ENCODE measurements at regions not wholly inside any gene's neighbourhood (a gene's known extent, or its start where the extent isn't known, plus 50 kb on each side); places are given as distances from the start of the nearest gene placed in this dataset.

DNA sequence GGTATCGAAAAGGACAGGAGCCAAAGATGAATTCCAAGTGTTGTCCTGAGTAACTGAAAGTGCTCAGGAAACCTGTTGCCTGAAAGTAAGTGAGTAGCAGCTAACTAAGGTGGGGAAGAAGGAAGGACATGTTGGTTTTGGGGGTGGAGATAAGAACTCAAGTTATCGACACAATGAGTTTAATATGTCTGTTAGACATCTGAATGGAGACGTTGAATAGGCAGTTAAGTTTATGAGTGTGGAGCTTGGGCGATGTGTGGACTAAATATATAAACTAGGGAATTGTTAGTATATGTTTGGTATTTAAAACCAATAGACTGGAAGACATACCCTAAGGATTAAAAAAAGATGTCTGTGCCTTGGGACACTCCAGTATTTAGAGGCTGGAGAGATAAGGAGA, 82.7 kb upstream of the ASIC2 start:
- 82% methylated on average over 4 of the region's 4 CpGs for WGBS (ENCODE audit: insufficient coverage)

DNA sequence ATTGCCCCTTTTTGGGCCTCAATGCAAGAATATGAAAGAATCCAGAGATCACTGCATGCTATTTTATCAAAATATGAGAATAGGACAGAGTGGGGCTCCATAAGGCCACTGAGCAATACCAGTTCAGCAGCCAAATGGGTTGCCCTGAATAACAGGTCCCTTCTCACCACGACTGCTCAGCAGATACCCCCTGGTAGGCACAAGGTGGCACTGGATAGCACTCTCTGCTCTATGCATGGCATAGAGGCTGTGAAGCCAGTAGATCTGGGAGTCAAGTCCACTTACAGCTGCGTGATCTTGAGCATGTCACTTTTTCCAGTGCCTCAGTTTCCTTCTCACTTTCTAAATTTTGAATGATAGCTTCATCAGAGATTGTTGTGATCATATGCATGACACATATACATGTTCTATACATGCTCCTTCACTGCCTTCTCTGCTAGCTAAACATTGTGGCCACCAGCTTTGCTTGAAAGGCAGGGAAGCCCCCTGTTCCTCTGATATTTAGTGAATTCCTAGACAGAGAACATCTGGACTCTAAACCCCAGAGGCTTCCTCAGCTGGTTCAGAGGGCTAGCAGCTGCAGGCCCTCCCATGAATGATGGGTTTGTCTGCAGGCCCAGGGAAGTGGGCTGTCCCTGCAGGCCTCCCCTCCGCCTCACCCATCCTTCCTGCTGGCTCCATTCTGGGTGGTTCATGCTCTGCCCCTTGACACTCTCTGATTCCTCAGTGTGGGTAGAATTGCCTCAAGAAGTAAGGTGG, 84.9 kb upstream of the ASIC2 start:
- H3K4me2 ChIP-seq (replicated peaks; ENCODE audit: low read depth, low read length, poor library complexity, severe bottlenecking) = no peak overlapping the region
- DNase-seq (no peak), ATAC-seq (ENCODE audit: low read depth) (no peak)
- Mint-ChIP-seq H3K9me3 (ENCODE audit: insufficient read depth) (no peaks in the 10 kb centered on the region), H3K4me1 (no peaks in the 10 kb centered on the region), H3K4me3 (no peak overlapping the region), H3K27me3 (peaks cover 13% of the 10 kb centered on the region), H3K27ac (no peak overlapping the region)
- H3K4me3 ChIP-seq (ENCODE audit: control extremely low read depth in 1 of 5, extremely low read depth in 1 of 5, insufficient read depth in 1 of 5, low read depth in 2 of 5, low read length in 4 of 5) = no peak overlapping the region
- H3K9me3 ChIP-seq (ENCODE audit: control extremely low read depth in 1 of 3, control insufficient read depth in 2 of 3, insufficient read depth in 1 of 3, low read length in 2 of 3) = no peaks in the 10 kb centered on the region
- ChIA-PET CTCF (no interaction called here), POLR2A (no interaction called here)
- H3K27ac ChIP-seq (ENCODE audit: low read length in 2 of 2) = no peak overlapping the region
- no peak overlapping the region for H3K9ac ChIP-seq (ENCODE audit: low read length)
- no peaks in the 10 kb centered on the region for H3K79me2 ChIP-seq (ENCODE audit: control insufficient read depth, insufficient read depth, low read length)
- intact Hi-C loops (cut with micrococcal nuclease) = no loop called here
- no peaks in the 10 kb centered on the region for H3K4me1 ChIP-seq (ENCODE audit: control insufficient read depth in 2 of 2, insufficient read depth in 2 of 2, low read length in 2 of 2)
- 60% methylated on average over 1 of the region's 3 CpGs for WGBS (ENCODE audit: insufficient coverage)
- no peaks in the 10 kb centered on the region for H3K36me3 ChIP-seq (replicated peaks in 1 of 2; ENCODE audit: control extremely low read depth in 1 of 2, control insufficient read depth in 1 of 2, extremely low read depth in 1 of 2, insufficient read depth in 2 of 2, low read length in 1 of 2)
- no peaks in the 10 kb centered on the region for H4K20me1 ChIP-seq (ENCODE audit: control insufficient read depth, insufficient read depth, low read length, poor library complexity, severe bottlenecking)
- no peak for TF ChIP-seq EZH2 (IDR thresholded peaks at IDR 0.05; ENCODE audit: borderline replicate concordance, insufficient read depth, low read depth, low read length, poor library complexity, severe bottlenecking)
- TF ChIP-seq, protein P1, sequence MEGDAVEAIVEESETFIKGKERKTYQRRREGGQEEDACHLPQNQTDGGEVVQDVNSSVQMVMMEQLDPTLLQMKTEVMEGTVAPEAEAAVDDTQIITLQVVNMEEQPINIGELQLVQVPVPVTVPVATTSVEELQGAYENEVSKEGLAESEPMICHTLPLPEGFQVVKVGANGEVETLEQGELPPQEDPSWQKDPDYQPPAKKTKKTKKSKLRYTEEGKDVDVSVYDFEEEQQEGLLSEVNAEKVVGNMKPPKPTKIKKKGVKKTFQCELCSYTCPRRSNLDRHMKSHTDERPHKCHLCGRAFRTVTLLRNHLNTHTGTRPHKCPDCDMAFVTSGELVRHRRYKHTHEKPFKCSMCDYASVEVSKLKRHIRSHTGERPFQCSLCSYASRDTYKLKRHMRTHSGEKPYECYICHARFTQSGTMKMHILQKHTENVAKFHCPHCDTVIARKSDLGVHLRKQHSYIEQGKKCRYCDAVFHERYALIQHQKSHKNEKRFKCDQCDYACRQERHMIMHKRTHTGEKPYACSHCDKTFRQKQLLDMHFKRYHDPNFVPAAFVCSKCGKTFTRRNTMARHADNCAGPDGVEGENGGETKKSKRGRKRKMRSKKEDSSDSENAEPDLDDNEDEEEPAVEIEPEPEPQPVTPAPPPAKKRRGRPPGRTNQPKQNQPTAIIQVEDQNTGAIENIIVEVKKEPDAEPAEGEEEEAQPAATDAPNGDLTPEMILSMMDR (IDR thresholded peaks at IDR 0.05) = no peak
- H2AFZ ChIP-seq (ENCODE audit: insufficient read depth, low read depth, low read length, poor library complexity, severe bottlenecking) = no peak overlapping the region
- no peaks in the 10 kb centered on the region for H3K27me3 ChIP-seq (replicated peaks in 1 of 4; ENCODE audit: control extremely low read depth in 1 of 4, control insufficient read depth in 3 of 4, insufficient read depth in 4 of 4, low read length in 3 of 4)

More for the DNA sequence above, 82.7 kb upstream of the ASIC2 start:
- Histone ChIP-seq H3K36me3 (replicated peaks in 1 of 2; ENCODE audit: control extremely low read depth in 1 of 2, control insufficient read depth in 1 of 2, extremely low read depth in 1 of 2, insufficient read depth in 2 of 2, low read length in 1 of 2) (no peaks in the 10 kb centered on the region), H4K20me1 (ENCODE audit: control insufficient read depth, insufficient read depth, low read length, poor library complexity, severe bottlenecking) (no peaks in the 10 kb centered on the region), H3K27me3 (replicated peaks in 1 of 4; ENCODE audit: control extremely low read depth in 1 of 4, control insufficient read depth in 3 of 4, insufficient read depth in 4 of 4, low read length in 3 of 4) (no peaks in the 10 kb centered on the region), H3K4me3 (ENCODE audit: control extremely low read depth in 1 of 5, extremely low read depth in 1 of 5, insufficient read depth in 1 of 5, low read depth in 2 of 5, low read length in 4 of 5) (no peak overlapping the region), H3K79me2 (ENCODE audit: control insufficient read depth, insufficient read depth, low read length) (no peaks in the 10 kb centered on the region), H3K27ac (ENCODE audit: low read length in 2 of 2) (no peak overlapping the region), H3K9me3 (ENCODE audit: control extremely low read depth in 1 of 3, control insufficient read depth in 2 of 3, insufficient read depth in 1 of 3, low read length in 2 of 3) (no peaks in the 10 kb centered on the region), H3K4me1 (ENCODE audit: control insufficient read depth in 2 of 2, insufficient read depth in 2 of 2, low read length in 2 of 2) (no peaks in the 10 kb centered on the region), H3K9ac (ENCODE audit: low read length) (no peak overlapping the region), H2AFZ (ENCODE audit: insufficient read depth, low read depth, low read length, poor library complexity, severe bottlenecking) (no peak overlapping the region), H3K4me2 (replicated peaks; ENCODE audit: low read depth, low read length, poor library complexity, severe bottlenecking) (no peak overlapping the region)
- H3K4me1 Mint-ChIP-seq = no peaks in the 10 kb centered on the region
- ATAC-seq (ENCODE audit: low read depth) (no peak), DNase-seq (no peak)
- H3K27me3 Mint-ChIP-seq = peaks cover 13% of the 10 kb centered on the region
- H3K27ac Mint-ChIP-seq = no peak overlapping the region
- TF ChIP-seq EZH2 (IDR thresholded peaks at IDR 0.05; ENCODE audit: borderline replicate concordance, insufficient read depth, low read depth, low read length, poor library complexity, severe bottlenecking) = no peak
- TF ChIP-seq, protein P1 (IDR thresholded peaks at IDR 0.05) = no peak
- H3K9me3 Mint-ChIP-seq (ENCODE audit: insufficient read depth) = no peaks in the 10 kb centered on the region
- CTCF ChIA-PET = interaction anchor here (0.7 kb wide), 1 partner anchor 491 kb away, joined by 3 read pairs; no protein-coding TSS in a partner anchor
- POLR2A ChIA-PET = no interaction called here
- intact Hi-C loops (cut with micrococcal nuclease) = no loop called here
- no peak overlapping the region for H3K4me3 Mint-ChIP-seq
